Mesenchymal stem cell (in vitro differentiated cells and primary cell): ENCODE measurements at regions not wholly inside any gene's neighbourhood (a gene's known extent, or its start where the extent isn't known, plus 50 kb on each side); places are given as distances from the start of the nearest gene placed in this dataset.

ENCODE experiments used
- DNase-seq: peaks from one replicate; pipeline ENCODE4 v3.0.0-alpha.2; 2013
- H2AFZ ChIP-seq: one replicate; pipeline ENCODE4 v1.6.1; 2013; ENCODE audit warnings: low read depth, mild to moderate bottlenecking, control low read depth, inconsistent platforms, low read length, moderate library complexity
- H2AK5ac ChIP-seq: 2 replicates; pipeline ENCODE4 v1.6.1; 2013; ENCODE audit warnings: low read length, moderate library complexity, mild to moderate bottlenecking, inconsistent platforms; ENCODE audit not compliant: severe bottlenecking
- H2BK120ac ChIP-seq: one replicate; pipeline ENCODE4 v1.6.1; 2013; ENCODE audit warnings: low read depth, mild to moderate bottlenecking, inconsistent platforms, low read length, moderate library complexity
- H2BK12ac ChIP-seq, 2 experiments: one replicate each; pipeline ENCODE4 v1.6.1; 2013; ENCODE audit warnings: inconsistent platforms in 2 of 2, low read length in 2 of 2, mild to moderate bottlenecking in 2 of 2, moderate library complexity in 2 of 2, control low read depth in 1 of 2
- H2BK15ac ChIP-seq: one replicate; pipeline ENCODE4 v1.6.1; 2013; ENCODE audit warnings: mild to moderate bottlenecking, low read depth, inconsistent platforms; ENCODE audit not compliant: poor library complexity, severe bottlenecking
- H2BK5ac ChIP-seq: 2 replicates; pipeline ENCODE4 v1.6.1; 2013; ENCODE audit warnings: low read depth, mild to moderate bottlenecking, low read length, control low read depth, inconsistent platforms; ENCODE audit not compliant: poor library complexity, severe bottlenecking
- H3K14ac ChIP-seq, 2 experiments: one replicate each; pipeline ENCODE4 v1.6.1; 2013; ENCODE audit warnings: inconsistent platforms in 2 of 2, low read length in 2 of 2, control low read depth in 1 of 2, mild to moderate bottlenecking in 1 of 2, moderate library complexity in 1 of 2
- H3K18ac ChIP-seq, 2 experiments: one replicate each; pipeline ENCODE4 v1.6.1; 2013; ENCODE audit warnings: inconsistent platforms in 2 of 2, low read length in 2 of 2, control low read depth in 1 of 2, low read depth in 1 of 2, mild to moderate bottlenecking in 1 of 2
- H3K23ac ChIP-seq, 2 experiments: one replicate each; pipeline ENCODE4 v1.6.1; 2013; ENCODE audit warnings: inconsistent platforms in 2 of 2, low read length in 2 of 2, mild to moderate bottlenecking in 2 of 2, moderate library complexity in 2 of 2, control low read depth in 1 of 2
- H3K27ac ChIP-seq: 2 replicates; pipeline ENCODE4 v1.5.1; 2013; ENCODE audit warnings: mild to moderate bottlenecking, moderate library complexity, low read length, control low read depth, inconsistent platforms; ENCODE audit not compliant: poor library complexity, severe bottlenecking
- H3K27me3 ChIP-seq, 2 experiments: 2 replicates each; pipeline versions ENCODE4 v1.6.1 to v1.7.0; 2013; ENCODE audit warnings: low read length in 2 of 2, mild to moderate bottlenecking in 2 of 2, moderate library complexity in 2 of 2, control low read depth in 1 of 2, inconsistent platforms in 1 of 2; ENCODE audit not compliant: control insufficient read depth in 1 of 2, insufficient read depth in 1 of 2
- H3K36me3 ChIP-seq, 2 experiments: 2 replicates each; pipeline versions ENCODE4 v1.6.1 to v1.7.0; 2013; ENCODE audit warnings: low read length in 2 of 2, control low read depth in 1 of 2, inconsistent platforms in 1 of 2, low read depth in 1 of 2, mild to moderate bottlenecking in 1 of 2; ENCODE audit not compliant: insufficient read depth in 2 of 2, control insufficient read depth in 1 of 2
- H3K4ac ChIP-seq, 2 experiments: one replicate each; pipeline ENCODE4 v1.6.1; 2013; ENCODE audit warnings: inconsistent platforms in 2 of 2, low read length in 2 of 2, mild to moderate bottlenecking in 2 of 2, moderate library complexity in 2 of 2, control low read depth in 1 of 2, low read depth in 1 of 2
- H3K4me1 ChIP-seq: 2 replicates; pipeline ENCODE4 v1.6.1; 2013; ENCODE audit warnings: low read depth, low read length, control low read depth; ENCODE audit not compliant: control insufficient read depth, insufficient read depth
- H3K4me2 ChIP-seq: 2 replicates; pipeline ENCODE4 v1.6.1; 2013; ENCODE audit warnings: low read length, mild to moderate bottlenecking, inconsistent platforms; ENCODE audit not compliant: poor library complexity, severe bottlenecking
- H3K4me3 ChIP-seq, 2 experiments: 2 replicates each; pipeline versions ENCODE4 v1.5.1 to v1.7.0; 2013; ENCODE audit warnings: low read length in 2 of 2, mild to moderate bottlenecking in 2 of 2, control low read depth in 1 of 2, low read depth in 1 of 2; ENCODE audit not compliant: insufficient read depth in 1 of 2
- H3K79me1 ChIP-seq: replicated peaks from 2 replicates; pipeline ENCODE4 v1.6.1; 2013; ENCODE audit warnings: mild to moderate bottlenecking, control low read depth, low read length, inconsistent platforms; ENCODE audit not compliant: poor library complexity, severe bottlenecking
- H3K9ac ChIP-seq: 2 replicates; pipeline ENCODE4 v1.7.0; 2013; ENCODE audit warnings: mild to moderate bottlenecking, low read length, moderate library complexity
- H3K9me3 ChIP-seq: 2 replicates; pipeline ENCODE4 v1.7.0; 2013; ENCODE audit warnings: mild to moderate bottlenecking, low read length; ENCODE audit not compliant: control insufficient read depth
- H4K8ac ChIP-seq: one replicate; pipeline ENCODE4 v1.6.1; 2013; ENCODE audit warnings: inconsistent platforms, mild to moderate bottlenecking, low read length, moderate library complexity
- H4K91ac ChIP-seq: one replicate; pipeline ENCODE4 v1.6.1; 2013; ENCODE audit warnings: mild to moderate bottlenecking, low read length, inconsistent platforms
- WGBS: methylation state at CpG from one replicate; pipeline ENCODE4 v1.1.7; 2013; ENCODE audit warnings: mixed read lengths; 5-methylcytosine and 5-hydroxymethylcytosine counted together

DNA sequence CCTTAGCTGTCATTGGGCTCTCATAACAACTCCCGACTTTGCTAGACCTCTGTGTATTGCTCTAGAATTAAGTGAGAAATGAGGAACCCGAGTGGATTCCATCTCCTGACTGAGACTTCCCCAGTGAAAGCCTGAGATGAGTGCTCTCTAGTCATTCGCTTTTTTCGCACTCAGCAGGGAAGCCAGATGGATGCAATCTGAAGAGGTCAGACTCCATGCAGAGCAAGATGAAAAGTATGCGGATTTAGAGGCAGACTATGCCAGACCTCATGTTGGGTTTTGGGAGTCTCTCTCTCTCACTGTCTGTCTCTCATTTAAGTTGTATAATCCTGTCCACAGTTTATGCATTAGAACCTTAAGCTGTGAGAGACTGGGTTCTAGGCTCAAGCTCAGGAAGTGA is 88.6 kb downstream of the SLC5A7 start:
- H2BK15ac ChIP-seq, result no peak overlapping the region
- H3K36me3 ChIP-seq, result no peaks in the 10 kb centered on the region
- H3K4me3 ChIP-seq, result no peak overlapping the region
- H3K27me3 ChIP-seq, result peaks cover 0 to 10% of the 10 kb centered on the region in 2 experiments
- DNase-seq, result no peak
- no peak overlapping the region for H2BK120ac ChIP-seq
- no peaks in the 10 kb centered on the region for H3K9me3 ChIP-seq
- no peak overlapping the region for H3K14ac ChIP-seq
- WGBS, result 80% methylated on average over 5 of the region's 5 CpGs
- no peak overlapping the region for H2BK12ac ChIP-seq
- H2AFZ ChIP-seq, result no peak overlapping the region
- H3K18ac ChIP-seq, result no peak overlapping the region
- no peak overlapping the region for H2BK5ac ChIP-seq
- no peak overlapping the region for H3K9ac ChIP-seq
- H3K4me1 ChIP-seq, result no peaks in the 10 kb centered on the region
- no peak overlapping the region for H3K27ac ChIP-seq
- no peak overlapping the region for H4K91ac ChIP-seq
- no peak overlapping the region for H2AK5ac ChIP-seq
- no peak overlapping the region for H3K4ac ChIP-seq
- no peaks in the 10 kb centered on the region for H3K79me1 ChIP-seq
- no peak overlapping the region for H4K8ac ChIP-seq
- H3K23ac ChIP-seq, result no peak overlapping the region
- no peak overlapping the region for H3K4me2 ChIP-seq

DNA sequence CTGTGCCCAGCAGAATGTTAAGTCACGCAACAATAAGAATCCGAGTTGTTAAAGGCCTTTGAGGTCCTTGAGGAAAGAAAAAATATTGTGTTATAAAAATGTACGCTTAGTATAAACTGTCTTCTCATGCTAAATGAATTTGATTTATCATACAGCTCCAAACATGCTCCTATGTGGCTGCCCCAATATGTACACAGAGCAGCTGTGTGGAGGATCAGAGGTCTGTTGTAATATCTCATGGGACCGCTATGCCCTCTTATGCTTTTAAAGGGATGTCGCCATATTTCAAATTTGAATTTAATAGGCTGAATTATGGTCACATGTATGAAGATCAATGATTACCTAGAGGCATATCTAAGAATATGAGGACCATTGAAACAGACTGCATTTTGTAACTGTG is 90.2 kb downstream of the SLC5A7 start:
- no peak overlapping the region for H3K9ac ChIP-seq
- no peak overlapping the region for H3K4me3 ChIP-seq
- H3K4me2 ChIP-seq, result no peak overlapping the region
- no peak overlapping the region for H2AK5ac ChIP-seq
- H3K27ac ChIP-seq, result no peak overlapping the region
- H3K18ac ChIP-seq, result no peak overlapping the region
- H2BK15ac ChIP-seq, result no peak overlapping the region
- H3K4ac ChIP-seq, result no peak overlapping the region
- no peaks in the 10 kb centered on the region for H3K79me1 ChIP-seq
- H2BK5ac ChIP-seq, result no peak overlapping the region
- WGBS, result 82% methylated on average over 4 of the region's 5 CpGs
- H2AFZ ChIP-seq, result no peak overlapping the region
- H4K8ac ChIP-seq, result no peak overlapping the region
- H3K14ac ChIP-seq, result no peak overlapping the region
- H2BK12ac ChIP-seq, result no peak overlapping the region
- no peak overlapping the region for H2BK120ac ChIP-seq
- H3K23ac ChIP-seq, result no peak overlapping the region
- no peak overlapping the region for H4K91ac ChIP-seq
- no peaks in the 10 kb centered on the region for H3K9me3 ChIP-seq
- H3K36me3 ChIP-seq, result no peaks in the 10 kb centered on the region
- H3K4me1 ChIP-seq, result no peaks in the 10 kb centered on the region
- DNase-seq, result no peak
- peaks cover 0 to 10% of the 10 kb centered on the region in 2 experiments for H3K27me3 ChIP-seq

DNA sequence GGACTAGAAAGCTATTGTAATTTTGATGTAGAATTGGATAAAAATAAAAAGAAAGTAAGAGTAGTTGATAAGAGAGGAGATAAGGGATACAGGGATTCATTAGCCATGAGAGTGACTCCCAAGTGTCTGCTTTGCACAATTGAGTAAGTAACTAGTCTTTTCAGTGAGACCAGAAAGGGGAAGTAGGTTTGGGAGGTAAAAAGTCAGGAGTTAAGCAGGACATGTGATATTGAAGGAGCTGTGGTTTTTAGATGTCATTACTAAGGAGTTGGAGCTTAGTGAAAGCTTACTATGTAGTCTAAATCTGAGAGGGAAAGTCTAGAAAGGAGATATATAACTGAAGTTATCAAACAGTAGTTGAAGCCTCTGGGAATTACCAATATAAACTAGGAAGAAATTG is 93.4 kb downstream of the SLC5A7 start:
- Histone ChIP-seq H3K79me1 (no peaks in the 10 kb centered on the region), H3K18ac (no peak overlapping the region), H2AFZ (no peak overlapping the region), H2BK12ac (no peak overlapping the region), H3K27me3 (peaks cover 0 to 4% of the 10 kb centered on the region in 2 experiments), H2BK120ac (no peak overlapping the region), H3K36me3 (no peaks in the 10 kb centered on the region), H3K4me3 (no peak overlapping the region), H3K4me2 (no peak overlapping the region), H3K14ac (no peak overlapping the region), H3K23ac (no peak overlapping the region), H3K4ac (no peak overlapping the region), H3K9ac (no peak overlapping the region), H3K9me3 (no peaks in the 10 kb centered on the region), H2BK15ac (no peak overlapping the region), H4K91ac (no peak overlapping the region), H3K27ac (no peak overlapping the region), H3K4me1 (peaks cover 2% of the 10 kb centered on the region), H2BK5ac (no peak overlapping the region), H2AK5ac (no peak overlapping the region), H4K8ac (no peak overlapping the region)
- DNase-seq, result no peak

DNA sequence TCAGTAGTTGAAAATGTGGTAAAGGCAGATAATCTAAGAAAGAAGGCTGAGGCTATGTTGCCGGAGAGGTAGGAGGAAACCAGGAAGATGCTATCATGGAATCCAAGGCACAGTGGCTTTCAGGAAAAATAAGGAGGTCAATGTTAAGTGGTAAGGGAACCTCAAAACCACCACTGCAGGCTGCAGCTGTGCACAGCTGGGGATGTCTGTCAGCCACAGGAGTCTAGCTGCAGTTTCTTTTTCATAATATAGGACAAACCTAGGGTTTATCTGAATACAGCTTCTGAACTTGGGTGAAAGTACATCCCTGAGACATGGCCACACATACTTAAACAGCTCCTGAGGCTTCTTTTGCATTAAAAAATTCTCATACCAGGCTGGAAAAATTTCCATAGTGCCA is 93.9 kb downstream of the SLC5A7 start:
- peaks cover 0 to 1% of the 10 kb centered on the region in 2 experiments for H3K27me3 ChIP-seq
- H4K91ac ChIP-seq, result no peak overlapping the region
- H3K36me3 ChIP-seq, result no peaks in the 10 kb centered on the region
- no peak overlapping the region for H2AK5ac ChIP-seq
- no peak overlapping the region for H3K14ac ChIP-seq
- no peak overlapping the region for H3K27ac ChIP-seq
- no peak overlapping the region for H2BK15ac ChIP-seq
- no peak overlapping the region for H3K4me3 ChIP-seq
- 86% methylated on average over 1 of the region's 1 CpG for WGBS
- peaks cover 2% of the 10 kb centered on the region for H3K4me1 ChIP-seq
- no peaks in the 10 kb centered on the region for H3K9me3 ChIP-seq
- no peak overlapping the region for H3K9ac ChIP-seq
- no peak overlapping the region for H4K8ac ChIP-seq
- H2AFZ ChIP-seq, result no peak overlapping the region
- no peak overlapping the region for H3K18ac ChIP-seq
- no peak overlapping the region for H2BK5ac ChIP-seq
- H3K23ac ChIP-seq, result no peak overlapping the region
- no peak overlapping the region for H3K4ac ChIP-seq
- no peak overlapping the region for H2BK120ac ChIP-seq
- H2BK12ac ChIP-seq, result no peak overlapping the region
- no peak for DNase-seq
- H3K79me1 ChIP-seq, result no peaks in the 10 kb centered on the region
- no peak overlapping the region for H3K4me2 ChIP-seq
